ENCODE measurements at regions not wholly inside any gene's neighbourhood (a gene's known extent, or its start where the extent isn't known, plus 50 kb on each side); places are given as distances from the start of the nearest gene placed in this dataset.

DNA sequence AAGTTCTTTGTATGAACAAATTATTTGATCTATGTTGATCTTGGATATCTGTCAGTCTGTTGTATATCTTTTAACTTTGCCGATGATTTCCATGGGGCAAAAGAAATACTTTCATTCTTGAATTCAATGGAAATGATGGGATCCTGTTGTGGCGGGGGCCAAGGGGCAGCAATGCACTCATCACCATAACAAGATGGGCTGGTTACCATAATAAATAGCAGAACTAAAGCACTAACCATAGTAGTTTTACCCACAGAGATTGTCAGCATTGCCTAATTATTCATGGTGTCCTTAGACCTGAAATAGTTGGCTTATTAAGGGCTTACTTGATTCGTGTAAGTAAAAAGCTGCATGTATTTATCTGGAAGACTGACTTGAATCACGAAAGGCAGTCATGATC lies 309.6 kb downstream of the RFC3 start:
- TF ChIP-seq, protein P1, sequence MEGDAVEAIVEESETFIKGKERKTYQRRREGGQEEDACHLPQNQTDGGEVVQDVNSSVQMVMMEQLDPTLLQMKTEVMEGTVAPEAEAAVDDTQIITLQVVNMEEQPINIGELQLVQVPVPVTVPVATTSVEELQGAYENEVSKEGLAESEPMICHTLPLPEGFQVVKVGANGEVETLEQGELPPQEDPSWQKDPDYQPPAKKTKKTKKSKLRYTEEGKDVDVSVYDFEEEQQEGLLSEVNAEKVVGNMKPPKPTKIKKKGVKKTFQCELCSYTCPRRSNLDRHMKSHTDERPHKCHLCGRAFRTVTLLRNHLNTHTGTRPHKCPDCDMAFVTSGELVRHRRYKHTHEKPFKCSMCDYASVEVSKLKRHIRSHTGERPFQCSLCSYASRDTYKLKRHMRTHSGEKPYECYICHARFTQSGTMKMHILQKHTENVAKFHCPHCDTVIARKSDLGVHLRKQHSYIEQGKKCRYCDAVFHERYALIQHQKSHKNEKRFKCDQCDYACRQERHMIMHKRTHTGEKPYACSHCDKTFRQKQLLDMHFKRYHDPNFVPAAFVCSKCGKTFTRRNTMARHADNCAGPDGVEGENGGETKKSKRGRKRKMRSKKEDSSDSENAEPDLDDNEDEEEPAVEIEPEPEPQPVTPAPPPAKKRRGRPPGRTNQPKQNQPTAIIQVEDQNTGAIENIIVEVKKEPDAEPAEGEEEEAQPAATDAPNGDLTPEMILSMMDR (IDR thresholded peaks at IDR 0.05): no peak
- no peak for TF ChIP-seq POLR2A (IDR thresholded peaks at IDR 0.05)

All from testis (tissue), 2 donors.